ENCODE measurements at regions not wholly inside any gene's neighbourhood (a gene's known extent, or its start where the extent isn't known, plus 50 kb on each side); places are given as distances from the start of the nearest gene placed in this dataset.

GRCh38 chr1:99163671-99164070, 100.6 kb upstream of the PLPPR4 start:
- H3K4ac ChIP-seq (replicated peaks; ENCODE audit: insufficient read length, low read depth, low read length) = no peak overlapping the region
- H3K4me1 ChIP-seq (replicated peaks in 1 of 4; ENCODE audit: control insufficient read depth in 3 of 4, insufficient read depth in 4 of 4, low read length in 3 of 4) = no peaks in the 10 kb centered on the region
- no peak overlapping the region for H3K14ac ChIP-seq (ENCODE audit: insufficient read length)
- no peak overlapping the region for H3K4me3 ChIP-seq (ENCODE audit: extremely low read depth in 1 of 4, insufficient read depth in 2 of 4, low read depth in 3 of 4, low read length in 4 of 4)
- no peaks in the 10 kb centered on the region for H3K23me2 ChIP-seq (ENCODE audit: low read depth, low read length)
- no peak overlapping the region for H4K91ac ChIP-seq (replicated peaks; ENCODE audit: insufficient read length, low read length)
- H2BK5ac ChIP-seq (ENCODE audit: low read depth, low read length) = no peak overlapping the region
- no peak overlapping the region for H3K9ac ChIP-seq (replicated peaks in 1 of 4; ENCODE audit: extremely low read depth in 1 of 4, low read depth in 3 of 4, low read length in 3 of 4)
- no peak overlapping the region for H3K27ac ChIP-seq (ENCODE audit: low read depth, low read length)
- H3K18ac ChIP-seq (ENCODE audit: extremely low read depth, low read length) = no peak overlapping the region
- no peak overlapping the region for H4K5ac ChIP-seq (ENCODE audit: insufficient read length, low read depth, low read length)
- H2BK15ac ChIP-seq (ENCODE audit: low read length) = no peak overlapping the region
- no peaks in the 10 kb centered on the region for H3K27me3 ChIP-seq (replicated peaks in 1 of 4; ENCODE audit: control insufficient read depth in 3 of 4, extremely low read depth in 1 of 4, insufficient read depth in 3 of 4, low read length in 3 of 4)
- no peaks in the 10 kb centered on the region for H4K20me1 ChIP-seq (replicated peaks in 1 of 2; ENCODE audit: control insufficient read depth in 1 of 2, insufficient read depth in 2 of 2, low read length in 2 of 2)
- no peaks in the 10 kb centered on the region for H3K36me3 ChIP-seq (ENCODE audit: control insufficient read depth in 2 of 4, insufficient read depth in 4 of 4, low read length in 3 of 4)
- no peaks in the 10 kb centered on the region for H3K79me1 ChIP-seq (ENCODE audit: low read depth, low read length)
- H3K23ac ChIP-seq (ENCODE audit: insufficient read length) = no peak overlapping the region
- no peak overlapping the region for H3K4me2 ChIP-seq (ENCODE audit: insufficient read depth in 1 of 2, low read depth in 2 of 2, low read length in 2 of 2)
- H4K8ac ChIP-seq (ENCODE audit: extremely low read depth, insufficient read depth, low read length) = no peak overlapping the region; the same call in 1 of the 2 replicates
- ChIA-PET POLR2A (ENCODE audit: partially characterized antibody) (no interaction called here), CTCF (ENCODE audit: partially characterized antibody) (interaction anchor here (1.7 kb wide), 1 partner anchor 370 kb away, joined by 4 read pairs; no protein-coding TSS in a partner anchor)
- DNase-seq (ENCODE audit: low read depth in 1 of 2, low spot score in 2 of 2) (no peak), FAIRE-seq (no peak)
- H3K79me2 ChIP-seq (ENCODE audit: control insufficient read depth in 1 of 2, insufficient read depth in 2 of 2, low read length in 2 of 2) = no peaks in the 10 kb centered on the region
- H3K9me3 ChIP-seq (ENCODE audit: insufficient read depth in 2 of 2, low read depth in 1 of 2, low read length in 1 of 2) = no peaks in the 10 kb centered on the region
- H2BK20ac ChIP-seq (ENCODE audit: low read length) = no peak overlapping the region
- H2AFZ ChIP-seq (ENCODE audit: low read length) = no peak overlapping the region
- H2AK5ac ChIP-seq (ENCODE audit: low read depth, low read length) = no peak overlapping the region
- TF ChIP-seq, protein P1, sequence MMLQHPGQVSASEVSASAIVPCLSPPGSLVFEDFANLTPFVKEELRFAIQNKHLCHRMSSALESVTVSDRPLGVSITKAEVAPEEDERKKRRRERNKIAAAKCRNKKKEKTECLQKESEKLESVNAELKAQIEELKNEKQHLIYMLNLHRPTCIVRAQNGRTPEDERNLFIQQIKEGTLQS (IDR thresholded peaks at IDR 0.05; ENCODE audit: insufficient read depth, low read depth, low read length) = no peak
- TF ChIP-seq NRF1 (IDR thresholded peaks at IDR 0.05; ENCODE audit: low read depth, low read length) = no peak
- TF ChIP-seq, protein P2, sequence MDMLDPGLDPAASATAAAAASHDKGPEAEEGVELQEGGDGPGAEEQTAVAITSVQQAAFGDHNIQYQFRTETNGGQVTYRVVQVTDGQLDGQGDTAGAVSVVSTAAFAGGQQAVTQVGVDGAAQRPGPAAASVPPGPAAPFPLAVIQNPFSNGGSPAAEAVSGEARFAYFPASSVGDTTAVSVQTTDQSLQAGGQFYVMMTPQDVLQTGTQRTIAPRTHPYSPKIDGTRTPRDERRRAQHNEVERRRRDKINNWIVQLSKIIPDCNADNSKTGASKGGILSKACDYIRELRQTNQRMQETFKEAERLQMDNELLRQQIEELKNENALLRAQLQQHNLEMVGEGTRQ (IDR thresholded peaks at IDR 0.05; ENCODE audit: low read length) = no peak
- no peak for TF ChIP-seq BCL11A (IDR thresholded peaks at IDR 0.05; ENCODE audit: low read depth in 2 of 2, low read length in 2 of 2)
- no peak for TF ChIP-seq EGR1 (IDR thresholded peaks at IDR 0.05; ENCODE audit: borderline replicate concordance, low read depth, low read length)
- TF ChIP-seq CBX5 (IDR thresholded peaks at IDR 0.05; ENCODE audit: low read depth, low read length) = no peak
- TF ChIP-seq JUND (IDR thresholded peaks at IDR 0.05; ENCODE audit: low read length) = no peak
- TF ChIP-seq EZH2 (IDR thresholded peaks at IDR 0.05; ENCODE audit: low read depth, low read length, severe bottlenecking) = no peak
- WGBS, 2 experiments (ENCODE audit: extremely low coverage in 1 of 2, insufficient coverage in 1 of 2, insufficient read length in 1 of 2, insufficient replicate concordance in 2 of 2, low coverage in 1 of 2, low lambda C conversion rate in 2 of 2, missing lambda C conversion rate in 1 of 2) = 91% methylated on average over 2 of the region's 2 CpGs; no CpG with 5 or more reads in 1 of the 2 experiments
- no peak overlapping the region for H3K56ac ChIP-seq (replicated peaks; ENCODE audit: insufficient read length, low read depth, low read length)
- H2BK120ac ChIP-seq (replicated peaks; ENCODE audit: low read depth, low read length) = no peak overlapping the region
- no peak overlapping the region for H2BK12ac ChIP-seq (ENCODE audit: low read depth, low read length)
